ENCODE measurements at regions not wholly inside any gene's neighbourhood (a gene's known extent, or its start where the extent isn't known, plus 50 kb on each side); places are given as distances from the start of the nearest gene placed in this dataset.

- TF ChIP-seq CTCF (IDR thresholded peaks at IDR 0.05; ENCODE audit: poor library complexity) (no peak), EZH2phosphoT487 (IDR thresholded peaks at IDR 0.05; ENCODE audit: low read depth, severe bottlenecking, unreplicated experiment) (no peak), EZH2 (IDR thresholded peaks at IDR 0.05; ENCODE audit: borderline replicate concordance) (no peak)
Measured at GRCh38 chr2:193101591-193101990, 906.9 kb upstream of the TMEFF2 start.

Measured in hepatocyte (in vitro differentiated cells).